Activated gamma-delta T cell (primary cell): ENCODE measurements at regions not wholly inside any gene's neighbourhood (a gene's known extent, or its start where the extent isn't known, plus 50 kb on each side); places are given as distances from the start of the nearest gene placed in this dataset.
"Not testable (repeated sequence)": the region's sequence is repeated elsewhere in the genome, so short reads cannot be mapped to it uniquely, and the experiment has no call there.

Experiments used
- DNase-seq: peaks from one replicate; lab custom pipeline; 2025; lab: John Stamatoyannopoulos, UW

DNA sequence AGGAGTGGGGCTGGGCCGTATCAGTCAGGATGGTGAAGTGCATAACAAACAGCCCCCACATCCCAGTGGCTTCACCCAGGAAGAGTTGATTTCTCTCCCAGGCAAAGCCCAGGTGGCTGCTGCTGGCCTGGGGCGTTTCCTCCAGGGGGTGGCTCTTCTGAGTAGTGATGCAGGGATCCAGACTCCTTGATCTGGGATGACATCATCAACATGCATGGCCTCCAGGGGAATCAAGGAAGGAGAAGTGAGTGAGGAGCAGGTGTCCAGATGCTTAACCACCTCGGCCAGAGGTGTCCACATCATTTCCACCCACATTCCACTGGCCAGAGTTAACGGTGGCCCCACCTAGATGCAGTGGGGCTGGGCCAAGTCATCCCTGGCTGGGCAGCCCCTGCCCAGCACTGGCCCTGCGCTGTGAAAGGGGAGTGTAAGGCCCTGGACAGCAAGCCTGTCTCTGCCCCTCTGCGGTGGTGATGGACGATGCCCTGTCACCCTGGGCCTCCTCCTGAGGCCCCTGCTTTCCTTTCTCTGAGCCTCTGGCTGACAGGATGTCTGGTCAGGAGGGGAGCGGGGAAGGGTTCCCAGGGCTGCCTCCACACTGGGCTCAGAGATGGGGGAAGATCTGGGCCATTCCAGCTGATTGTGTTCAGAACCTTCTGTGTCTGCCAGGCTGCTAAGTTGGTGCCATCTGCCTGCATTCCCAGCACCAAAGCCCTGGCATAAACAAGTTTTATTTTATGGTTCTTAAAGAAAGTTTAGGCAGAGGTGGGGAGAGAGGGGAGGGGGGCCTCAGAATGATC is 598.2 kb downstream of the MATN1 start:
- DNase-seq: no peak

GRCh38 chr1:30123896-30124295 is 599.5 kb downstream of the MATN1 start:
- DNase-seq: no peak

- no peak for DNase-seq
Observed at GRCh38 chr1:30123036-30123435, 600.3 kb downstream of the MATN1 start.

DNA sequence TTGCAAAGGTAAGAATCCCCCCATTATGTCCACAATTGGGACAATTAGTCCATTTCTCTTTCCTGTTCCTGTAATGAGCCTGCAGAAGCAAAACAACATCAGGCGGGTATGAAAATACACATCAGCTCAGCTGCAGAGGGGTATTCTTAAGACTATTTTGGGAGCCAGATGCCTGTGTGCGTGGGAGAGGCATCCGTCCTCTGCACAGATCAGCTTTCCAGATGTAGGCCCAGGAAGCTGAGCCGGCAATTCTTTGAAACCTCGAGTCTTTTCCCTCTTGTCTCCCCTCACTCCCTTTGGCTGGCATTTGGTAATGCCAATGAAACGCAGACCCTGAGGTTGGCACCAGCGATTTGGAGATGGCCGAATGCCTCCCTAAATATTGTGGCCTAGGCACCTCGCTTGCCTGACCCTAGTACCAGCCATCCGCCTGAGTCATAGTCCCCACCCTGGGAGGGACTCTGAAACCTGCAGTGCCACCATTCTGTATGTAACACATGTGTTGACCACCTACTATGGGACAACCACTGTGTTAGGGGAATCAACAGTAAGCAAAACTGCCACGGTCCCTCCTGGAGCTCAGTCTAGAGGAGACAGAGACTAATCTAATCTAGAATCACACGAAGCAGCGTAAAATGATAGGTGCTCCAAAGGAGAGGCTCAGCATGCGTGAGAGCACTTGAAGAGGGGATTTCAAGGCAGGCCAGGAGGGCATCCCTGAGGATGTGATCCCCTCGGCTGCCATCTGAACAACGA is 603.0 kb downstream of the MATN1 start:
- no peak for DNase-seq

DNA sequence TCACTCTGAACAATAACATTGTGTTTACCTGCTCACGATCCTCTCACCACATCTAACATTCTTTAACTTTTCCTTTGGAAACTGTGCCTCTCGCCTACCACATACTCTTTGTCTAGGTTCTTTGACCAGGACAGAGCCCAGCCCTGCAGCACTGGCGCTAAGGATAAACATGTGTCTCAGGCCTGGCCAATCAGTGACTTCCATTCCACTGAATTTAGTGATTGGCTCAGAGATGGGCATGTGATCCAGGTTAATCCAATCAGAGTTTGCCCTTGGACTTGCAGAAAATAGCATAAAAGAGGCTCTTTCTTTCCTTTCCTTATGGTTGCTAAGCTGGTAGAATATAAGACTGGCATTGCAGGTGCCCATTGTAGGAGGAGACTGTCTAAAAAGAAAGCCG is 605.7 kb downstream of the MATN1 start:
- no peak for DNase-seq

GRCh38 chr1:30111431-30111830 is 612.0 kb downstream of the MATN1 start:
- no peak for DNase-seq

DNA sequence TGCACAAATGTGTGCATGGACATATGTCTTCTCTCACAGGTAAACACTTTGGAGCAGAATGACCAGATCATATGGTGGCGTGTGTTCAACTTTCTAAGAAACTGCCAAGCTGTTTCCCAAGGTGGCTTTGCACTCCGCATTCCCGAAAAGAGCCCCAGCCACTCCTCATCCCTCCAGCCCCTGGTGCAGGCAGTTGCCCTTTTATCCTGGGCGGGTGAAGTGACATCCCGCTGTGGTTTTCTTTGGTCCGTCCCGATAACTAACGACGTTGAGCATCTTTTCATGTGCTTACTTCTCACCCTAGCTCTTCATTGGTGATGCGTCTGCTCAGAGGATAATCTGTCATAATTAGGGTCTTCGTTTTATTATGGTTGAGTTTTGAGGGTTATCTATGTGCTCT is 612.5 kb downstream of the MATN1 start:
- no peak for DNase-seq

GRCh38 chr1:30109853-30110252 is 613.5 kb downstream of the MATN1 start:
- DNase-seq: no peak

GRCh38 chr1:30108186-30108585 is 615.2 kb downstream of the MATN1 start:
- no peak for DNase-seq

- DNase-seq: no peak
Observed at GRCh38 chr1:30106125-30106524, 617.3 kb downstream of the MATN1 start.

- no peak for DNase-seq
Observed at GRCh38 chr1:30104551-30104950, 618.8 kb downstream of the MATN1 start.

DNA sequence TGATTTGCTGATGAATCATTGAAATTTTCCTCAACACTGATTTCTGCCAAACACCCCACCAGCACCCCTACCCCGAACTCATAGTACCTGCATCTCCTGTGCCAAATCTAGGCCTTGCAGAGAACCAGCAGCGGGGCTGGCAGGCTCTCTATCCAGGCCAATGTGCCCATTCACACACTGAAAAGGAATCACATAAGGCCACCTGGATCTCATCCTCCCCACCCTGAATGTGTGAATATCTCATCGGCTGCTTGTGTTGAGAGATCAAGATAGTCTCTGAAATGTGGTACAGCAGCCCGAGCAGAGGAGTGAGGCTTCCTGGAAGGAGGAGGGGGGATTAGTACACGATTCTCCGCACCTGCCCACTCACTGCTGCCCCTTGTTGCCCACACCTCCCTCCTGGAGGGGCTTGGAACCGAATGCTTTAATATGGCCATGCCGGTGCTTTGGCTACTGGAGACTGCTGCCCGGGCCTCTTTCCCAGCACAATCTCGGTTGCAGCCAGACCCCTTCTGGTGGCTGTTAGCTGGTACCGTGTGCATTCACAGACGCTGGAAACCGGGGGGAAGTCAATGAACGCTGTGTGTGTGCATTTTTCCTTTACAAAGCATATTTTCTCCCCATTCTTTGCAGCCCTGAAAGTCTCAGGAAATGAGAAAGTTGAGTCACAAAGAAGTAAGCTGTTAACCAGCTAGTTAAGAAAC is 619.5 kb downstream of the MATN1 start:
- DNase-seq: no peak

- DNase-seq: no peak
Observed at GRCh38 chr1:30102605-30103004, 620.8 kb downstream of the MATN1 start.

DNA sequence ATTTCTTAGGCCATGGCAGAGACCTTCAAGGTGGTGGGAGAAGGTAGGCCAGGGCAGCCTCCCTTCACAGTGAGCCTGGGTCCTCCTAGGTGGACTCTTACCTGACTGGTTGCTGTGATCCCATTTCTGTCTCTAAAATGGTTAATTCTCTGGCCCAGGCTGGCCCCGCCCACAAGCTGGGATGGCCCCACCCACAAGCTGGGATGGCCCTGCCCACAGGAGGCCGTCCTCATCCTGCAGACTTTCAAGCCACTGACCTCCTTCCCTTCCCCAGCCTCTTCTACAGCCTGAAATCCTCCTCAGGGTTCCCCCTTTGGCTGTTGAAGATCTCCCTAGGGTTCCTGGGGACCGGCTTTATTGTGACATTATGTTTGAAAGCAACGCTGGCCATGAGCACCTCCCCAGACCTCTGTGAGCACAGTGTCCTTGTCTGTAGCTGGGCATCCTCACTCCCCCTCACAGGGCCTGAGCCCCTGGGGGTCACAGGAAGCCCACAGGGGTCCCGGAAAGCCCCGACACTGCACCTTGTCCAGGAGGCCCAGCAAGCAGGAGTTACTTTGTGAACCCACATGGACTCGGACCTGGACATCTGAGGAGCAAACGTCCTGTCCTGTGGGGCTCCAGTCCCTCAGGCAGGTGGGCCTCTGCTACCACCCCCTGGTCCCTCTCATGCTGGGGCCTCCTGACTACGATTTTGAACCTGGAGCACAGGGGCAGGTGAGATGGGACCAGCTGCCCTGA is 621.7 kb downstream of the MATN1 start:
- DNase-seq: no peak

DNA sequence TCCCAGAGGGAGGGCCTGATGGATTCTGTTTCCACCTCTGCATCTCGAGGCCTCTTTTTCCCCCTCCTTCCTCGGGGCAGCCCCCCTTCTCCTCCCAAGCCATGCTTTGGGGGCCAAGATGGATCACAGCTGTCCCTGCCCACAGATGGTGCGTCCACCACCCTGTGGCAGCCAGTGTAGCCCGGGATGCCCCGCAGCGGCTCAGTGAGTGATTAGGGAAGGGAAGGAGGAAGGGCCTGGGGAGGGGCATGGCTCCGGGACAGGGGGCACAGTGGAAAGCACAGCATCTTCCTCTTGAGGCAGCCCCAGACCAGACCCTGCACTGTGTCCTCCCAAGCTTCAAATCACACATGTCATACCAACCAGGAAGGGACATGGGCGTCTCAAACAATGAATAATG is 622.4 kb downstream of the MATN1 start:
- DNase-seq: no peak

DNA sequence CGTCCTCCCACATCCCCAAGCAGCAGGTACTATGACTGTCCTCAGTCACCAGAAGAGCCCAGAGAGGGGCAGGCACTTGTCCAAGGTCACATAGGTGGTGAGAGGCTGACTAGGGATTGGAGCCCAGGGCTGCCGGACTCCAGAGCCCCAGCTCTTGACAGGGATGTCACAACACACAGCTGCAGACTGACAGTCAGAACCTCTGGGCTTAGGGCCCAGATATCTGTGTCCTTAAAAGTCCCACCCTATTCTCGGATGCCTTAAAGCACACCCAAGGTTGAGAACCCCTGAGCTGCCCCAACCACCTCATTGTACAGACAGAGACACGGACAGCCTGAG is 622.9 kb downstream of the MATN1 start:
- DNase-seq: no peak

DNA sequence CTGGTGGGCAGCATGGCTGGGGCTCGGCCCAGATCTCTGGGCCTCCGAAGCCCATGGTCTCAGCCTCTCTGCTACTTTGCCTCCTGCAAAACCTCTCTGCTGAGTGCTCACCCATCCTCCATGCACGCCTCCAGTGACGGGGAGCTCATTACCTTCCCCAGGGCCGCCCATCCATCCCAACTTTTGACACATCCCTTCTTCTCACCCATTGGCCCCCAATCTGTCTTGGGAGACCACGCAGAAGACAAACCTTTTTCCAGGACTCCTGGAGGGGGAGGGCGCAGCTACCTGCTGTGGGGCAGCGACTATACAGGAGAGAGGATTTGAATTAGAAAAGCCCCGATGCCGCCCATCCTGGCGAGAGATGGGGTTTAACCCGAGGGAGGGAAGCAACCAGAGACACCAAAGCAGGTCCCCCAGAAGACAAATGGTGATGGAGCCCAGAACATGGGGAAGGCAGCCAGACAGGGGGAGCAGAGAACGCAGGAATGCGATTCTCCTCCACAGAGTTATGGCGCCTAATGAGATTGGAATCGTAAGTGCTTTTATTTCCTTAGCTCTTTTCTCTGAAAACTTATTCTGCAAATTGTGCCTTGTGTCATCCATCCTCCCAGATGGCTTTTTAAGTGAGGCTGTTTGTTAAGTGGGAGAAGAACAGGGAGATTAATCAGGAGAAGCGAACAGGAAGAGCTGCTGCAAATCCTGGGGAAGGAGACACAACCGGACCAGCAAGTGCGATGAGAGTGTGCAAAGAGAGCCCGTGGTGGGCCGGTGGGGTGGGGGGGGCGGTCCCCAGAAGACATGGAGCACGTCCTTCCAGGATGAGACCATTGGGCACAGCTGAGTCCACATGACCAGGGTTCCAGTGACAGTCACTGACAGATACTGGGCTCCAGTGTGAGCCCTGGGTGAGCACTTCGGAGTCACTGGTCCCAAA is 623.5 kb downstream of the MATN1 start:
- no peak for DNase-seq

GRCh38 chr1:30097851-30098250 is 625.5 kb downstream of the MATN1 start:
- not testable (repeated sequence) for DNase-seq

- DNase-seq: no peak
Observed at GRCh38 chr1:30095451-30096025, 627.8 kb downstream of the MATN1 start.

GRCh38 chr1:30095051-30095450 is 628.3 kb downstream of the MATN1 start:
- no peak for DNase-seq
